PC-9 (cell line): ENCODE measurements at regions not wholly inside any gene's neighbourhood (a gene's known extent, or its start where the extent isn't known, plus 50 kb on each side); places are given as distances from the start of the nearest gene placed in this dataset.

Experiments
- EZH2 ChIP-seq: fragments of 200-600 bp; sonication (generic); IDR thresholded peaks from 2 replicates; pipeline ENCODE4 v1.8.0; 2017; ENCODE audit warnings: antibody characterized with exemption, low read depth
- TF ChIP-seq, protein P1 (sequence below): fragments of 200-600 bp; sonication (generic); conservative IDR thresholded peaks from 2 replicates; pipeline ENCODE4 v1.6.1; 2017; ENCODE audit warnings: mixed run types, antibody characterized with exemption, mild to moderate bottlenecking, moderate library complexity

DNA sequence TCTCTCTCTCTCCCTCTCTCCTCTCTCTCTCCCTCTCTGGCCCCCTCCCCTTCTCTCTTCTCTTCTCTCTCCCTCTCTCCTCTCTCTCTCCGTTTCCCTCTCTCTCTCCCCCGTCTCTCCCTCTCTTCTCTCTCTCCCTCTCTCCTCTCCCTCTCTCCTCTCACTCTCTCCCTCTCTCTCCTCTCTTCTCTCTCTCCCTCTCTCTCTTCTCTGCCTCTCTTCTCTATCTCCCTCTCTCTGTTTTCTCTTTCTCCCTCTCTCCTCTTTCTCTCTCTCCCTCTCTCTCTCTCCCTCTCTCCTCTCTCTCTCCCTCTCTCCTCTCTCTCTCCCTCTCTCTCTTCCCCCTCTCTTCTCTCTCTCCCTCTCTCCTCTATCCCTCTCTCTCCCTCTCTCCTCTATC, 98.3 kb upstream of the FGF3 start:
- TF ChIP-seq, protein P1, sequence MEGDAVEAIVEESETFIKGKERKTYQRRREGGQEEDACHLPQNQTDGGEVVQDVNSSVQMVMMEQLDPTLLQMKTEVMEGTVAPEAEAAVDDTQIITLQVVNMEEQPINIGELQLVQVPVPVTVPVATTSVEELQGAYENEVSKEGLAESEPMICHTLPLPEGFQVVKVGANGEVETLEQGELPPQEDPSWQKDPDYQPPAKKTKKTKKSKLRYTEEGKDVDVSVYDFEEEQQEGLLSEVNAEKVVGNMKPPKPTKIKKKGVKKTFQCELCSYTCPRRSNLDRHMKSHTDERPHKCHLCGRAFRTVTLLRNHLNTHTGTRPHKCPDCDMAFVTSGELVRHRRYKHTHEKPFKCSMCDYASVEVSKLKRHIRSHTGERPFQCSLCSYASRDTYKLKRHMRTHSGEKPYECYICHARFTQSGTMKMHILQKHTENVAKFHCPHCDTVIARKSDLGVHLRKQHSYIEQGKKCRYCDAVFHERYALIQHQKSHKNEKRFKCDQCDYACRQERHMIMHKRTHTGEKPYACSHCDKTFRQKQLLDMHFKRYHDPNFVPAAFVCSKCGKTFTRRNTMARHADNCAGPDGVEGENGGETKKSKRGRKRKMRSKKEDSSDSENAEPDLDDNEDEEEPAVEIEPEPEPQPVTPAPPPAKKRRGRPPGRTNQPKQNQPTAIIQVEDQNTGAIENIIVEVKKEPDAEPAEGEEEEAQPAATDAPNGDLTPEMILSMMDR, result no peak
- no peak for TF ChIP-seq EZH2
